HG03108 (cell line): ENCODE measurements at regions not wholly inside any gene's neighbourhood (a gene's known extent, or its start where the extent isn't known, plus 50 kb on each side); places are given as distances from the start of the nearest gene placed in this dataset.

ENCODE experiments used
- ATAC-seq: cut with Tn5 transposase; IDR thresholded peaks from one replicate; pipeline ENCODE4 v1.9.1; 2021; ENCODE audit warnings: moderate library complexity; ENCODE audit not compliant: unreplicated experiment

DNA sequence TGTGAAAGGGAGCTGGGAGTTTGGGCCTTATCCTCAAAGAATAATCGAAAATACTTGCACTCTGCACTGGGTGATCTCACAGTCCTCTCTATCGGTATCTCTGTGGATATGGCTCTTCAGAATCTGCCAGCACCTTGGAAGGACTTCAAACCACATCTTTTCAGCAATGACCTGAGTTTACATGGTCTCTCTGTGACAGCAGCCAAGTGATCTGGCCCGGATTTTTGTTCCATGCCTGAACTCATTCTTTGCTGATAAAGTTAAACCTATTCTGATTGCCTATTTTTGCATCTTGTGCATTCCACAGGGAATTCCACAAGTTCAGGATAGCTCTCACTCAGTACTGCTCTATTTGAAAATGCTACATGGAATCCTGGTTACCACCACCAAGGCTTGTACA is 98.9 kb downstream of the HDGFL1 start:
- no peak for ATAC-seq

GRCh38 chr6:22668717-22669116 is 99.4 kb downstream of the HDGFL1 start:
- no peak for ATAC-seq

DNA sequence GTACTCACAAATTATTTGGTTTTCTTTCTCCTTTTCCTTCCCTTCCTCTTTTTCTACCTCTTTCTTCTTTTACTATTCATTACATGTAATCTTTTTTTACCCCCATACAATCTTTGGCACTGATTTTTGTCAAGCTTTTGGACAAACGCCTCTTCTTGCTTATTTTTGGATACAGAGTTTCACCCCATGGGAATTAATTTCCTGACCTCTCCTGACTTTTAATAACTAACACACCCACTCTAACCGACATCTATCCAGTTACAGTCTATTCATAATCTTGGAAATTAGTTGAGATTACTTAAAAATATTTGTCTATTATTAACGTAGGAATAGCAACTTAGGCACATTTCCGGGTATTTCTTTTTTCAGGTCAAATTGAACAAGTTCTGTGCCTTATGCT is 101.2 kb downstream of the HDGFL1 start:
- no peak for ATAC-seq

- no peak for ATAC-seq
Observed at GRCh38 chr6:22673474-22673873, 104.1 kb downstream of the HDGFL1 start.

- ATAC-seq: no peak
Observed at GRCh38 chr6:22680950-22681349, 111.6 kb downstream of the HDGFL1 start.

DNA sequence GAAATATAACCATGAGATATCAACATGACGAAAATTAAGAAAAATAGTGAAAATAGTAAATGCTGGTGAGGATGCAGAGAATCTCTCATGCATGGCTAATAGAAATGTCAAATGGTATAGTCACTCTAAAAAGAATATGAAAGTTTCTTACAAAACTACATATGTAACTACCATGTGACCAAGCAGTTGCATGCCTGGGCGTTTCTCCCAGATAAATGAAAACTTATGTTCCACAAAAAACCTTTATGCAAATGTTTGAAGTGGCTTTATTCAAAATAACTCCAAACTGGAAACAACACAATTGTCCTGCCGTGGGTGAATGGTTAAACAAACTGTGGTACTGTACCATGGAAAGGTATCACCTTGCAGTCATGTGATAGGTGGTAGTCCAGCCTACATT is 112.4 kb downstream of the HDGFL1 start:
- ATAC-seq: no peak

DNA sequence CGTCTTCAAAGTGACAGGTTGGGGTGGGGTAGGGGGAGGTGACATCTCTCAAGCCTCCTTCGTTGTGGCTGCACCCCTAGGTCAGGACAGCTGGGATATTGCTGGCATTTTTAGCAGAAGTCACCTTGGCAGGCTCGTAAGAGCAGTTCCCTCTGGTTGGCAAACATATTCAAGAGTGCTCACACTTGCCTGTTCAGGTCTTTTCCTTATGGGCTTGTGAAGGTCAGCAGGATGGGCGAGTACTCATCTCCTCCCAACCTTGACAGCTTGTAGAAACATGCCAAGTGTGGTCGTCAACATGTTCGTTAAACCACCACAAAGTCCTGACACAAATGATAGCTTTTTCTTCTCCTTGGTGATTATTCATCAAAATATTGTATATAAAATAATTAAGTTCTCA is 113.6 kb downstream of the HDGFL1 start:
- no peak for ATAC-seq

DNA sequence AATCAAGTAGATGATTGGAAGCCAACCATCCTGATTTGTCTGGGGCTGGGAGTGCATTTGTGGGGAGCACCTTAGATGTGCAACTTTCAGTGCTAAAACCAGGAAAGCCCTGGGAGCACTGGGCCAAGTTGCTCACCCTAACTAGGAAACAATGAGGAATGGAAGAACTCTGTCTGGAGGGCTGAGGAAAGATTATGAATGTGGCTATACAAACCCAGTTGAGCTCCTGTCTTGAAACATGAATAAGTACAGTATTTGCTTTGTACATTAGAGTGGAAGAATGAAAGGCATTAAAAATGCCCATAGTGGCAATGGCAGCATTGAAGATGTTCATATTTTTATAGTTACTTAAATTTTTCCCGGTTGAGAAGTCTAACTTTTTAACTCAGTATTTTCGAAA is 121.1 kb downstream of the HDGFL1 start:
- no peak for ATAC-seq

- no peak for ATAC-seq
Observed at GRCh38 chr6:22694092-22694724, 124.8 kb downstream of the HDGFL1 start.

DNA sequence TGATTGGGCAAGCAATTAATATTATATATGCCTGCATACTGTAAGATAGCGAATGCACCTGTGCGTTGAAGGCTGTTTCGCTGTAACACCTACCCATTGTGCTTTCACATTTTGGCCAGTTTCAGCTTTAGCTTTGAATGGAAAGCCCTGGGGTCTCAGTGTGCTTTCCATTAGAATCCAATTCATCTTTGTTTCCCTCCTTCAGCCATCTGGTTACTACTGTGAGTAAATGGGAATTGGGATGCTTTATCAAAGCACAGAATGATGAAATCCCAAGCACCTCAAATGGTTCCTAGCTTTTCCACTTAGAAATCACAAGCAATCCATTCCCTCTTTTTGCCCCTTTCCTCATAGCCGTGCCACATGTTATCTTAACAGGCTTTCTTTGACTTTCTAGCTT is 127.1 kb downstream of the HDGFL1 start:
- no peak for ATAC-seq

DNA sequence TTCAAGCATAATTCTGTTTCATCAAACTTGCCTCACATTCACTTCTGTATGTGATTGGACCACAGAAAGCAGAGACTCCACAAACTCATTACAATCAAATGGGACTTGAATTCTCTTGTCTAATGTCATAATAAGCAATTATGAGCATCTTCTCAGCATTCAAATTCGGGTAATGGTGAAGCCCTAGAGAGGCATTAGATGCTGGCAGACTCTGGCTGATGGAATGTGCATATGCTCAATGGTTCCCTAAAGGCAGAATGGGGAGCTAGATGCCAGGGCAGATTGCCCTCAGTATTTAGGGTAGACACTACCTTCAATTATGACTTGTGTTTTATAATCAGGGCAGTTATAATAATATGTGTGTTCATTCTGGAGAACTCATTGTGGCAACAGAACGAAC is 127.9 kb downstream of the HDGFL1 start:
- ATAC-seq: no peak

- no peak for ATAC-seq
Observed at GRCh38 chr6:22699151-22699550, 129.8 kb downstream of the HDGFL1 start.

DNA sequence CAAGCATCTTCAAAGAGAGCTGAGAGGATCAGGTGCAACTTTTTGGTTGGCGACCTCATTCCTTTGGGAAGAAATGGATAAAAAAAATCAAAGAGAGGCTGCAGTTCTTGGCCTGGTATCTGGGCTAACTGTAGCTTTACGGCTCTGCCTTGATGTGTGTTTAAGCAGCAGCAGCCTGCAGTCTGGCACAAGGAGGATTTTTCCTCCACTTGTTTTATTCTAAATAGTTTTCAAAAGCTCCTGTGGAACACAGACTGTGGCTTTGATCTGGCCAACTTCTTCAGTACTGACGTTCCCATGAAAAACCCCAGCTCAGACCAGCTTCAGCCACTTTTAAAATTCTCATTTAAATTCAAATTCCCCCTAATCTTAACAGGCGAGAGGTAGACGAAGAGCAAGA is 137.3 kb downstream of the HDGFL1 start:
- ATAC-seq: no peak

- no peak for ATAC-seq
Observed at GRCh38 chr6:22708469-22708868, 139.1 kb downstream of the HDGFL1 start.

GRCh38 chr6:22709803-22710202 is 140.4 kb downstream of the HDGFL1 start:
- no peak for ATAC-seq

DNA sequence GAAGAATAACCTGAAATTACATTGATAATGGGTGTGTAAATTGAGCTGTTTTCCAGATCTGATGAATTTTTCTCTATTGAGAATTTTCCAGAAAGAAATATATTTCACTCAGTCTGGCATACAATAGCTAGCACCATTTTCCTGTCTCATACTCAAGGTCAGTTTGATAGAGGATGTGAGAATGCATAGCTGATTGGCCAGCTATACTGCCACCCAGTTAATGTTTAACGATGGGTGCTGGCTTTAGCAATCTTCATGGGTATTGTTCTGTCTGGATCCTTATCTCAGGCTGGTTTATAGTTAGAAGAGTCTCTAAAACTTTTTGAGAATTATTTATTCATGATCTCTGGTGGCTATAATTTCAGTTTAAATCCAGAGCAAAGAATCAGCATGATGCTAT is 147.4 kb downstream of the HDGFL1 start:
- ATAC-seq: no peak

DNA sequence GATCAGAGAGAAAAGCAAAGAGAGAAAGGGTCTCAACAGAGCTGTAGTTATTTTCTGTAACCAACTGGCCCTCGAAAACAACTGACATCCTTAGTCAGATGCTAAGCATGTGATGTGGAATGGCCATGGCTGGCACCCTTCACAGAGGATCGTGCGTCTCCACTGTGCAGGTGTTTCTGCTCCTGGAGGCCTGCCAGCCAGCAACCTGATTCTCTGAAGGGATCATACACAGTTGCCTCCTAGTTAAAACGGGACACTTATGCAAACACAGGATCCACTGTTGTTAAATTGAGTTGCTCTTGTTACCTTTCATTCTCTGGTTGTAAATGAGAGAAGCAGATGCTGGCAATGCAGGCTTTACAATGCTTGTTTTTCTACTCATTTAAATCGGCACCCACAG is 148.5 kb downstream of the HDGFL1 start:
- ATAC-seq: no peak

DNA sequence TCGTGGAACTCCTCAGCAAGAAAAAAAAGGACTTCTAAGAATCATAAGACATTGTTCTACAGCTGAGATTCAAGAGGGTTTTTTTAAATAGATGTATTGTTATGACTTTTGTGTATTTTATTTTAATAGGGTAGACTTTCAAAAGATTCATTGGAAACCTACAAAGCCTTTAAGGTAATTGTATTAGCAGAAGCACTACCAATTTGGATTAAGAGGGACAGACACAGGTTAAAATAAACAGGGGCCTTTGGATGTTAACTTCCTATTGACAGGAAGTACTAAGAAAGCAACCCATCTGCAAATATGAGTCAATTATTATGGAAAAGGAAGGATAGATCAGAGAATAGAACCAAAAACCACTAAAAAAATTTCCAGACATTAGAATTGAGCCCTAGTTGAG is 153.5 kb downstream of the HDGFL1 start:
- no peak for ATAC-seq

DNA sequence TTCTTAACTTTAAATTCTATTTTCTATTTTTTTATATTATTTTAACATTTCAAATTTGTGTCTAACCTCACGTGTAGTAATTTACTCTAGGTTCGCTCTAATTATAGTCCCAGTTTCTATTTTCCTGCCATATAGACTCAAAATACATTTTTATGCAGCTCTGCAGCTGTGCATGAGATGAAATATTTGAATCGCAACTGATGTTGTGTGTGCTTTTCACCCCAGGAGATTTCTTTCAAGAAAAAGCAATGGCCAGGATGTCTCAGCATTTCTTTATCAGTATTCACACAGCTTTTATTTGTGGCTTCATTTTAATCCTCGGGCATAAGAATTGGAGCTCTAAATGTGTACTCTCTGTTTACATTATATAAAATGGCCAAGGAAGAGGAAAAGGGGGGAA is 157.6 kb downstream of the HDGFL1 start:
- ATAC-seq: no peak

DNA sequence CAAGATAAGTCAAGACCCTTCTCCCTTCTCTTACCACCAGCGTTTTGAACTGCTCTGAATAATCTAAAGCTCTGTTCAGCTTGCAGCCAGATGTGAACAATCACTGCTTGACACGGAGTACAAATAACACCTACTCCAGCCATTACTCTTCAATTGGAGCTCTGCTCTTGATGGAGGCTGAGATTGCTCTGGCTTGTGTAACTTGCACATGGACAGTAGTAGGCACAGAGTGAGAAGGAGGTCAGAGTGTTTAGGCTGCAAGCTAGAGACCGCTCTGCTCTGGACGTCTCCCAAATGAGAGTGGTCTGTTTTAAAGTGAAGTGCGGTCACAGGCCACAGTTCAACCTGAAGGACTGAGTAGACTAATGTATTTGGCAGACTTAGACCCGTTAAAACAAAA is 158.3 kb downstream of the HDGFL1 start:
- no peak for ATAC-seq

GRCh38 chr6:22732176-22732970 is 163.0 kb downstream of the HDGFL1 start:
- no peak for ATAC-seq

DNA sequence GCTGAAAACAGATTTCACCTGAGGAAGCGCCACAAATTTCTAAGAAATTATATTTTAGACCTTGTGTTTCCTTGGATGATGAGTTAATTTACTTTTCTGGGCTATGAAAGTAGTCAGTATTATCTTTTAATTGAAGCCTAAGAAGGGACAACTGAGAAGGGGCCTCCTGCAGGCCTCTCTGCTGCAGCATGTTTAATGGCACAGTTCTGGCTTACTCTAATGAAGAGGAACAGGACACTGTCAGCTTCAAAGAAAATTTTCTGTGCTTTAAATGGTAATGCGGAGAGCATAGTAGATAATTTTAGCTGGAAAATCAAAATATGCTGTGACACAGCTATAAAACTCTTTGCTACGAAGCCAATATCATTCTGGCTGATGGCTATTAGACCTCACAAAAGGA is 167.4 kb downstream of the HDGFL1 start:
- no peak for ATAC-seq

DNA sequence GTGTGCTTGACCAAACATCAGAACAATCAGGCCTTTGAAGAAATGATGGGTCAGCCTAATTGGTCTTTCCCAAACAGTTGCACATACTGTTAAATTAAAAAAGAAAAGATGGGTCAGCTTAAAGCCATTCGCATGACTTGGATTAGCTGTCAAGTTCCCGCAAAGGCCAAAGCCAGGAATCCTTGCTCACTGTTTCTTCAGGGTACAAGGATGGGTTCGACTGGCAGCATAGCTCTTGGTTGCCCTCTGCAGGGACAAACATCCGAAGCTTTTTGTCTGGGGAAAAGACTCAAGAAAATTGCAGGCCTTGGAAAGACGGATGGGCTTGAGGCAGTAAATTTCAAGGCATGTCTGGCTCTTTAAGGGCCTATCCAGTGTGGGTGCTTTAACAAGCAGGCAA is 168.0 kb downstream of the HDGFL1 start:
- ATAC-seq: no peak
